ENCODE measurements at regions not wholly inside any gene's neighbourhood (a gene's known extent, or its start where the extent isn't known, plus 50 kb on each side); places are given as distances from the start of the nearest gene placed in this dataset.

GRCh38 chr1:47557066-47557465, 119.2 kb downstream of the FOXD2 start:
- no peak for TF ChIP-seq CTCF (conservative IDR thresholded peaks at IDR 0.05; ENCODE audit: low read depth)
- CTCF ChIA-PET, result interaction anchor here (1.0 kb wide), 1 partner anchor 12 kb away, joined by 9 read pairs; no protein-coding TSS in a partner anchor
- H3K27ac ChIP-seq, result no peak overlapping the region
- POLR2A ChIA-PET (ENCODE audit: low non-redundant PET), result no interaction called here
- no peak for DNase-seq (ENCODE audit: low spot score)

GRCh38 chr1:47558601-47559593, 121.1 kb downstream of the FOXD2 start:
- no peak overlapping the region for H3K27ac ChIP-seq
- CTCF ChIA-PET, result interaction anchor here (0.6 kb wide), 1 partner anchor 28 kb away, joined by 3 read pairs; no protein-coding TSS in a partner anchor
- POLR2A ChIA-PET (ENCODE audit: low non-redundant PET), result no interaction called here
- DNase-seq (ENCODE audit: low spot score), result peak; percentile 55
- no peak for TF ChIP-seq CTCF (conservative IDR thresholded peaks at IDR 0.05; ENCODE audit: low read depth)

- no peak for TF ChIP-seq CTCF (conservative IDR thresholded peaks at IDR 0.05; ENCODE audit: low read depth)
- no peak for DNase-seq (ENCODE audit: low spot score)
- ChIA-PET POLR2A (ENCODE audit: low non-redundant PET) (no interaction called here), CTCF (interaction anchor here (0.6 kb wide), 1 partner anchor 106 kb away, joined by 4 read pairs; no protein-coding TSS in a partner anchor)
- no peak overlapping the region for H3K27ac ChIP-seq
These were observed 122.3 kb downstream of the FOXD2 start for GRCh38 chr1:47559944-47560695.

- ChIA-PET CTCF (interaction anchor here (1.3 kb wide), 1 partner anchor 8 kb away, joined by 5 read pairs; no protein-coding TSS in a partner anchor), POLR2A (ENCODE audit: low non-redundant PET) (no interaction called here)
- peak; percentile 80 for DNase-seq (ENCODE audit: low spot score)
- no peak for TF ChIP-seq CTCF (conservative IDR thresholded peaks at IDR 0.05; ENCODE audit: low read depth)
- no peak overlapping the region for H3K27ac ChIP-seq
These were observed 123.7 kb downstream of the FOXD2 start for GRCh38 chr1:47561523-47562007.

GRCh38 chr1:47562147-47562546, 124.3 kb downstream of the FOXD2 start:
- ChIA-PET POLR2A (ENCODE audit: low non-redundant PET) (no interaction called here), CTCF (interaction anchor here (1.3 kb wide), 1 partner anchor 8 kb away, joined by 5 read pairs; no protein-coding TSS in a partner anchor)
- H3K27ac ChIP-seq, result no peak overlapping the region
- TF ChIP-seq CTCF (conservative IDR thresholded peaks at IDR 0.05; ENCODE audit: low read depth), result no peak
- DNase-seq (ENCODE audit: low spot score), result no peak

- no peak for TF ChIP-seq CTCF (conservative IDR thresholded peaks at IDR 0.05; ENCODE audit: low read depth)
- DNase-seq (ENCODE audit: low spot score), result no peak
- ChIA-PET POLR2A (ENCODE audit: low non-redundant PET) (no interaction called here), CTCF (no interaction called here)
- no peak overlapping the region for H3K27ac ChIP-seq
These were observed 125.0 kb downstream of the FOXD2 start for GRCh38 chr1:47562799-47563198.

Measured in RWPE1 (cell line).